SK-MEL-5 (cell line): ENCODE measurements at regions not wholly inside any gene's neighbourhood (a gene's known extent, or its start where the extent isn't known, plus 50 kb on each side); places are given as distances from the start of the nearest gene placed in this dataset.

ENCODE experiments used
- DNase-seq: peaks from one replicate; pipeline ENCODE4 v3.0.0-alpha.2; 2016; ENCODE audit warnings: low read depth, low spot score
- in situ Hi-C: cut with HindIII; loops from 2 replicates; pipeline ENCODE4 v1.10.0; 2016; ENCODE audit warnings: low sequenced_read_pairs, high pct_unique_total_duplicates, low pct_unique_long_range_greater_than_20kb
- small RNA-seq, 2 experiments: library from RNA; depleted of rRNA; stranded (forward); fragments of <200 nt; gene quantifications; one replicate each; pipeline ENCODE3, GENCODE V24; 2014

- no peak for DNase-seq
- in situ Hi-C loops: no loop called here
Measured at GRCh38 chr4:30632751-30633150, 87.4 kb upstream of the PCDH7 start.

GRCh38 chr4:30641345-30641744, 78.8 kb upstream of the PCDH7 start:
- in situ Hi-C loops: no loop called here
- DNase-seq: no peak

GRCh38 chr4:30642567-30642966, 77.6 kb upstream of the PCDH7 start:
- no peak for DNase-seq
- in situ Hi-C loops: no loop called here

- in situ Hi-C loops: no loop called here
- DNase-seq: no peak
Measured at GRCh38 chr4:30653291-30653690, 66.9 kb upstream of the PCDH7 start.

GRCh38 chr4:30656828-30657227, 63.3 kb upstream of the PCDH7 start:
- in situ Hi-C loops: no loop called here

GRCh38 chr4:30667919-30668318, 52.2 kb upstream of the PCDH7 start:
- in situ Hi-C loops: no loop called here

More at GRCh38 chr4:30656828-30657227, 63.3 kb upstream of the PCDH7 start:
- DNase-seq: no peak

GRCh38 chr4:30670206-30670605, 50.0 kb upstream of the PCDH7 start:
- no peak for DNase-seq
- in situ Hi-C loops: no loop called here

More at GRCh38 chr4:30667919-30668318, 52.2 kb upstream of the PCDH7 start:
- no peak for DNase-seq

Small RNA genes lying in the stretch of these regions (small RNA-seq; reads per million reads assigned to genes)
- 0 reads per million in 2 experiments for gene AC097510.1
